ENCODE measurements at regions not wholly inside any gene's neighbourhood (a gene's known extent, or its start where the extent isn't known, plus 50 kb on each side); places are given as distances from the start of the nearest gene placed in this dataset.
"Not testable (repeated sequence)": the region's sequence is repeated elsewhere in the genome, so short reads cannot be mapped to it uniquely, and the experiment has no call there.

GRCh38 chr1:194624833-194625232, 1438.4 kb upstream of the B3GALT2 start:
- no peak for DNase-seq (ENCODE audit: low read depth in 2 of 3, low spot score in 2 of 3)

GRCh38 chr1:194618101-194618500, 1431.7 kb upstream of the B3GALT2 start:
- DNase-seq (ENCODE audit: low read depth in 2 of 3, low spot score in 2 of 3) = no peak

GRCh38 chr1:194617272-194617671, 1430.9 kb upstream of the B3GALT2 start:
- not testable (repeated sequence) for DNase-seq (ENCODE audit: low read depth in 2 of 3, low spot score in 2 of 3)

GRCh38 chr1:194616835-194617234, 1430.4 kb upstream of the B3GALT2 start:
- DNase-seq (ENCODE audit: low read depth in 2 of 3, low spot score in 2 of 3) = no peak

- no peak for DNase-seq (ENCODE audit: low read depth in 2 of 3, low spot score in 2 of 3)
Observed at GRCh38 chr1:194602184-194602583, 1415.8 kb upstream of the B3GALT2 start.

- no peak for DNase-seq (ENCODE audit: low read depth in 2 of 3, low spot score in 2 of 3)
Observed at GRCh38 chr1:194600716-194601115, 1414.3 kb upstream of the B3GALT2 start.

- no peak for DNase-seq (ENCODE audit: low read depth in 2 of 3, low spot score in 2 of 3)
Observed at GRCh38 chr1:194598098-194598497, 1411.7 kb upstream of the B3GALT2 start.

- DNase-seq (ENCODE audit: low read depth in 2 of 3, low spot score in 2 of 3) = no peak
Observed at GRCh38 chr1:194586302-194586701, 1399.9 kb upstream of the B3GALT2 start.

GRCh38 chr1:194584052-194584451, 1397.6 kb upstream of the B3GALT2 start:
- DNase-seq (ENCODE audit: low read depth in 2 of 3, low spot score in 2 of 3) = no peak

- no peak for DNase-seq (ENCODE audit: low read depth in 2 of 3, low spot score in 2 of 3)
Observed at GRCh38 chr1:194570476-194570875, 1384.1 kb upstream of the B3GALT2 start.

GRCh38 chr1:194568610-194569009, 1382.2 kb upstream of the B3GALT2 start:
- DNase-seq (ENCODE audit: low read depth in 2 of 3, low spot score in 2 of 3) = no peak

GRCh38 chr1:194548071-194548470, 1361.7 kb upstream of the B3GALT2 start:
- no peak for DNase-seq (ENCODE audit: low read depth in 2 of 3, low spot score in 2 of 3)

- no peak for DNase-seq (ENCODE audit: low read depth in 2 of 3, low spot score in 2 of 3)
Observed at GRCh38 chr1:194544012-194544411, 1357.6 kb upstream of the B3GALT2 start.

GRCh38 chr1:194538453-194538852, 1352.0 kb upstream of the B3GALT2 start:
- no peak for DNase-seq (ENCODE audit: low read depth in 2 of 3, low spot score in 2 of 3)

GRCh38 chr1:194537521-194537920, 1351.1 kb upstream of the B3GALT2 start:
- no peak for DNase-seq (ENCODE audit: low read depth in 2 of 3, low spot score in 2 of 3)

- peak in 2 of 3 donors; percentile 31 to 33 for DNase-seq (ENCODE audit: low read depth in 2 of 3, low spot score in 2 of 3)
Observed at GRCh38 chr1:194535369-194535768, 1349.0 kb upstream of the B3GALT2 start.

GRCh38 chr1:194534784-194535183, 1348.4 kb upstream of the B3GALT2 start:
- DNase-seq (ENCODE audit: low read depth in 2 of 3, low spot score in 2 of 3) = no peak

GRCh38 chr1:194533641-194534040, 1347.2 kb upstream of the B3GALT2 start:
- DNase-seq (ENCODE audit: low read depth in 2 of 3, low spot score in 2 of 3) = no peak

GRCh38 chr1:194517567-194517966, 1331.2 kb upstream of the B3GALT2 start:
- DNase-seq (ENCODE audit: low read depth in 2 of 3, low spot score in 2 of 3) = no peak

- DNase-seq (ENCODE audit: low read depth in 2 of 3, low spot score in 2 of 3) = no peak
Observed at GRCh38 chr1:194515916-194516315, 1329.5 kb upstream of the B3GALT2 start.

- DNase-seq (ENCODE audit: low read depth in 2 of 3, low spot score in 2 of 3) = no peak
Observed at GRCh38 chr1:194512957-194513356, 1326.5 kb upstream of the B3GALT2 start.

- DNase-seq (ENCODE audit: low read depth in 2 of 3, low spot score in 2 of 3) = no peak
Observed at GRCh38 chr1:194512345-194512744, 1325.9 kb upstream of the B3GALT2 start.

GRCh38 chr1:194503209-194503608, 1316.8 kb upstream of the B3GALT2 start:
- no peak for DNase-seq (ENCODE audit: low read depth in 2 of 3, low spot score in 2 of 3)

- no peak for DNase-seq (ENCODE audit: low read depth in 2 of 3, low spot score in 2 of 3)
Observed at GRCh38 chr1:194495434-194495833, 1309.0 kb upstream of the B3GALT2 start.

All from hematopoietic multipotent progenitor cell (in vitro differentiated cells).